ENCODE measurements at regions not wholly inside any gene's neighbourhood (a gene's known extent, or its start where the extent isn't known, plus 50 kb on each side); places are given as distances from the start of the nearest gene placed in this dataset.

GRCh38 chr15:98263787-98264186 lies 303.3 kb downstream of the ARRDC4 start:
- TF ChIP-seq CTCF (conservative IDR thresholded peaks at IDR 0.05; ENCODE audit: low read length) (no peak), EZH2phosphoT487 (IDR thresholded peaks at IDR 0.05; ENCODE audit: borderline replicate concordance) (no peak)

All from Loucy (cell line).